H9 (cell line): ENCODE measurements at regions not wholly inside any gene's neighbourhood (a gene's known extent, or its start where the extent isn't known, plus 50 kb on each side); places are given as distances from the start of the nearest gene placed in this dataset.

Source experiments
- DNase-seq: peaks from one replicate; pipeline ENCODE4 v3.0.0-alpha.2; 2017
- H2AFZ ChIP-seq: one replicate; pipeline ENCODE4 v1.6.1; 2013; ENCODE audit warnings: mild to moderate bottlenecking, low read length, control low read depth, moderate library complexity
- H2AK5ac ChIP-seq: 2 replicates; pipeline ENCODE4 v1.6.1; 2013; ENCODE audit warnings: low read length, control low read depth, mixed read lengths; ENCODE audit not compliant: insufficient read length
- H2BK120ac ChIP-seq: one replicate; pipeline ENCODE4 v1.6.1; 2013; ENCODE audit warnings: low read depth, mild to moderate bottlenecking, low read length, control low read depth, inconsistent platforms; ENCODE audit not compliant: poor library complexity, severe bottlenecking
- H2BK12ac ChIP-seq: 2 replicates; pipeline ENCODE4 v1.6.1; 2013; ENCODE audit warnings: low read length, control low read depth, mixed read lengths, low read depth; ENCODE audit not compliant: insufficient read length
- H2BK15ac ChIP-seq: 2 replicates; pipeline ENCODE4 v1.6.1; 2013; ENCODE audit warnings: low read depth, low read length, control low read depth
- H2BK20ac ChIP-seq: one replicate; pipeline ENCODE4 v1.6.1; 2013; ENCODE audit warnings: low read depth, mild to moderate bottlenecking, low read length, control low read depth, inconsistent platforms; ENCODE audit not compliant: poor library complexity, severe bottlenecking
- H2BK5ac ChIP-seq: 2 replicates; pipeline ENCODE4 v1.6.1; 2013; ENCODE audit warnings: low read length, control low read depth, mixed read lengths; ENCODE audit not compliant: insufficient read length
- H3K14ac ChIP-seq: 2 replicates; pipeline ENCODE4 v1.6.1; 2013; ENCODE audit warnings: low read length, control low read depth; ENCODE audit not compliant: insufficient read depth
- H3K18ac ChIP-seq: 2 replicates; pipeline ENCODE4 v1.6.1; 2013; ENCODE audit warnings: low read depth, mild to moderate bottlenecking, mixed read lengths, low read length, control low read depth; ENCODE audit not compliant: insufficient read length
- H3K23ac ChIP-seq: 2 replicates; pipeline ENCODE4 v1.6.1; 2013; ENCODE audit warnings: low read length, control low read depth, mixed read lengths, low read depth; ENCODE audit not compliant: insufficient read length
- H3K23me2 ChIP-seq: 2 replicates; pipeline ENCODE4 v1.6.1; 2013; ENCODE audit warnings: low read depth, mild to moderate bottlenecking, mixed read lengths, low read length, control low read depth; ENCODE audit not compliant: insufficient read length, poor library complexity, severe bottlenecking
- H3K27ac ChIP-seq: 2 replicates; pipeline ENCODE4 v1.5.1; 2013; ENCODE audit warnings: low read length, control low read depth, mixed read lengths, low read depth; ENCODE audit not compliant: insufficient read length
- H3K27me3 ChIP-seq: 2 replicates; pipeline ENCODE4 v1.6.1; 2013; ENCODE audit warnings: low read length, control low read depth, inconsistent platforms; ENCODE audit not compliant: insufficient read depth
- H3K4ac ChIP-seq: 2 replicates; pipeline ENCODE4 v1.6.1; 2013; ENCODE audit warnings: low read depth, mild to moderate bottlenecking, control low read depth, inconsistent platforms, low read length, moderate library complexity
- H3K4me1 ChIP-seq: 2 replicates; pipeline ENCODE4 v1.6.1; 2013; ENCODE audit warnings: low read length, control low read depth, inconsistent platforms; ENCODE audit not compliant: insufficient read depth
- H3K4me2 ChIP-seq: 2 replicates; pipeline ENCODE4 v1.6.1; 2013; ENCODE audit warnings: low read length, control low read depth, mixed read lengths; ENCODE audit not compliant: insufficient read length, insufficient read depth
- H3K56ac ChIP-seq: 2 replicates; pipeline ENCODE4 v1.6.1; 2013; ENCODE audit warnings: low read depth, mild to moderate bottlenecking, mixed read lengths, low read length, control low read depth; ENCODE audit not compliant: insufficient read length
- H3K79me1 ChIP-seq: 2 replicates; pipeline ENCODE4 v1.6.1; 2013; ENCODE audit warnings: low read depth, mild to moderate bottlenecking, moderate library complexity, low read length, control low read depth, inconsistent platforms; ENCODE audit not compliant: insufficient read depth, poor library complexity, severe bottlenecking
- H3K79me2 ChIP-seq: 2 replicates; pipeline ENCODE4 v1.6.1; 2013; ENCODE audit warnings: low read length, control low read depth, inconsistent platforms; ENCODE audit not compliant: insufficient read depth
- H3K9ac ChIP-seq: 2 replicates; pipeline ENCODE4 v1.6.1; 2013; ENCODE audit warnings: low read length, control low read depth, mixed read lengths; ENCODE audit not compliant: insufficient read length; ENCODE audit errors: extremely low read depth
- H3K9me3 ChIP-seq: one replicate; pipeline ENCODE4 v1.6.1; 2013; ENCODE audit warnings: low read depth, low read length, inconsistent platforms; ENCODE audit not compliant: control insufficient read depth
- H3T11ph ChIP-seq: one replicate; pipeline ENCODE4 v1.6.1; 2013; ENCODE audit warnings: mild to moderate bottlenecking, low read length, control low read depth, inconsistent platforms
- H4K20me1 ChIP-seq: one replicate; pipeline ENCODE4 v1.6.1; 2013; ENCODE audit not compliant: control insufficient read depth, insufficient read length, insufficient read depth
- H4K5ac ChIP-seq: 2 replicates; pipeline ENCODE4 v1.6.1; 2013; ENCODE audit warnings: low read depth, mild to moderate bottlenecking, mixed read lengths, low read length, control low read depth; ENCODE audit not compliant: insufficient read length
- H4K8ac ChIP-seq: replicated peaks from 2 replicates; pipeline ENCODE4 v1.6.1; 2013; ENCODE audit warnings: low read length, control low read depth, mixed read lengths, low read depth; ENCODE audit not compliant: insufficient read length
- H4K91ac ChIP-seq: 2 replicates; pipeline ENCODE4 v1.6.1; 2013; ENCODE audit warnings: low read depth, mild to moderate bottlenecking, moderate library complexity, mixed read lengths, low read length, control low read depth; ENCODE audit not compliant: insufficient read length
- H3K27ac Mint-ChIP-seq, 3 experiments: 2 replicates in 2 of 3; 3 replicates in 1 of 3; pipeline ENCODE4 v1.8.0; 2020 to 2021; ENCODE audit warnings: mixed read lengths in 3 of 3, mild to moderate bottlenecking in 1 of 3, moderate library complexity in 1 of 3
- H3K27me3 Mint-ChIP-seq: 2 replicates; pipeline ENCODE4 v1.8.0; 2021; ENCODE audit warnings: low read depth, mild to moderate bottlenecking, moderate library complexity, mixed read lengths
- H3K36me3 Mint-ChIP-seq, 3 experiments: 2 replicates in 2 of 3; 3 replicates in 1 of 3; pipeline ENCODE4 v1.8.0; 2020 to 2021; ENCODE audit warnings: low read depth in 3 of 3, mixed read lengths in 3 of 3; ENCODE audit not compliant: insufficient read depth in 1 of 3
- H3K4me1 Mint-ChIP-seq, 2 experiments: 2 replicates each; pipeline ENCODE4 v1.8.0; 2020; ENCODE audit warnings: mixed read lengths in 2 of 2
- H3K4me3 Mint-ChIP-seq, 2 experiments: 2 replicates in 1 of 2; 3 replicates in 1 of 2; pipeline ENCODE4 v1.8.0; 2020 to 2021; ENCODE audit warnings: mild to moderate bottlenecking in 2 of 2, mixed read lengths in 2 of 2, moderate library complexity in 1 of 2
- H3K9me3 Mint-ChIP-seq, 2 experiments: 2 replicates in 1 of 2; 3 replicates in 1 of 2; pipeline ENCODE4 v1.8.0; 2020; ENCODE audit warnings: mild to moderate bottlenecking in 2 of 2, mixed read lengths in 2 of 2, moderate library complexity in 1 of 2
- WGBS: extraction: QIAGEN DNeasy Blood & Tissue Kit; methylation state at CpG from one replicate; pipeline ENCODE4 v1.1.7; 2013; ENCODE audit warnings: missing lambda C conversion rate, low lambda C conversion rate, mixed read lengths; ENCODE audit not compliant: insufficient read length; ENCODE audit errors: extremely low coverage; 5-methylcytosine and 5-hydroxymethylcytosine counted together
- TF ChIP-seq, protein P1 (sequence below): fragments of 200-600 bp; sonication (generic); conservative IDR thresholded peaks from 3 replicates; pipeline ENCODE4 v1.8.0; 2021; ENCODE audit warnings: antibody characterized with exemption, mild to moderate bottlenecking

DNA sequence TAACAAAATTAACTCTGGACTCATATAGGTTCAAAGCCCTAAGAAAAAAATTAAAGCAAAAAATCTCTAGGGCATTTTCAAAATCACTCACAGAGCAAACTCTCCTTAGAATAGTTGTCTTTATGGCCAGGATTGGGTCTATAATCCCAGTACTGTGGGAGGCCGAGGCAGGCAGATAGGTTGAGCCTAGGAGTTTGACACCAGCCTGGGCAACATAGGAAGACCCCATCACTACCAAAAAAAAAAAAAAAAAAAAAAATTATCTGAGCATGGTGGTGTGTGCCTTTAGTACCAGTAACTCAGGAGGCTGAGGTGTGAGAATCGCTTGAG is 378.1 kb upstream of the TGFBR2 start:
- Histone ChIP-seq H2BK12ac (no peak overlapping the region), H4K5ac (no peak overlapping the region), H3K9me3 (no peaks in the 10 kb centered on the region), H3K27me3 (no peaks in the 10 kb centered on the region), H2BK15ac (no peak overlapping the region), H3K23me2 (no peaks in the 10 kb centered on the region), H3K23ac (no peak overlapping the region), H2BK5ac (no peak overlapping the region), H3K4me2 (no peak overlapping the region), H3K4me1 (no peaks in the 10 kb centered on the region; the same call in 1 of the 2 replicates), H2AK5ac (no peak overlapping the region), H3K27ac (no peak overlapping the region), H3K4ac (no peak overlapping the region), H4K91ac (no peak overlapping the region), H2BK20ac (no peak overlapping the region), H3K56ac (no peak overlapping the region), H3K9ac (no peak overlapping the region), H4K8ac (no peak overlapping the region), H2BK120ac (no peak overlapping the region), H4K20me1 (no peaks in the 10 kb centered on the region), H2AFZ (no peak overlapping the region), H3T11ph (no peak overlapping the region), H3K18ac (no peak overlapping the region), H3K79me2 (no peaks in the 10 kb centered on the region), H3K14ac (no peak overlapping the region), H3K79me1 (no peaks in the 10 kb centered on the region)
- Mint-ChIP-seq H3K4me3 (no peak overlapping the region), H3K9me3 (0 out of 5 replicates have a peak, but pooled peaks cover 0 to 2% of the 10 kb centered on the region in 2 experiments), H3K27me3 (no peaks in the 10 kb centered on the region), H3K4me1 (peaks cover 11 to 16% of the 10 kb centered on the region in 2 experiments), H3K27ac (no peak overlapping the region; a peak in 1 of 7 replicates), H3K36me3 (no peaks in the 10 kb centered on the region)
- no peak for DNase-seq
- no CpG with 5 or more reads among the region's 2 CpGs for WGBS
- TF ChIP-seq, protein P1, sequence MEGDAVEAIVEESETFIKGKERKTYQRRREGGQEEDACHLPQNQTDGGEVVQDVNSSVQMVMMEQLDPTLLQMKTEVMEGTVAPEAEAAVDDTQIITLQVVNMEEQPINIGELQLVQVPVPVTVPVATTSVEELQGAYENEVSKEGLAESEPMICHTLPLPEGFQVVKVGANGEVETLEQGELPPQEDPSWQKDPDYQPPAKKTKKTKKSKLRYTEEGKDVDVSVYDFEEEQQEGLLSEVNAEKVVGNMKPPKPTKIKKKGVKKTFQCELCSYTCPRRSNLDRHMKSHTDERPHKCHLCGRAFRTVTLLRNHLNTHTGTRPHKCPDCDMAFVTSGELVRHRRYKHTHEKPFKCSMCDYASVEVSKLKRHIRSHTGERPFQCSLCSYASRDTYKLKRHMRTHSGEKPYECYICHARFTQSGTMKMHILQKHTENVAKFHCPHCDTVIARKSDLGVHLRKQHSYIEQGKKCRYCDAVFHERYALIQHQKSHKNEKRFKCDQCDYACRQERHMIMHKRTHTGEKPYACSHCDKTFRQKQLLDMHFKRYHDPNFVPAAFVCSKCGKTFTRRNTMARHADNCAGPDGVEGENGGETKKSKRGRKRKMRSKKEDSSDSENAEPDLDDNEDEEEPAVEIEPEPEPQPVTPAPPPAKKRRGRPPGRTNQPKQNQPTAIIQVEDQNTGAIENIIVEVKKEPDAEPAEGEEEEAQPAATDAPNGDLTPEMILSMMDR = no peak
